Colon (tissue), 2 donors: ENCODE measurements at regions not wholly inside any gene's neighbourhood (a gene's known extent, or its start where the extent isn't known, plus 50 kb on each side); places are given as distances from the start of the nearest gene placed in this dataset.
"Not testable (repeated sequence)": the region's sequence is repeated elsewhere in the genome, so short reads cannot be mapped to it uniquely, and the experiment has no call there.

Experiments
- FAIRE-seq: peaks from 2 replicates; lab custom pipeline; 2012; peaks lifted over from hg19 to GRCh38; lab: Jason Lieb, UNC
- donor health status: control.
- donor health status: control.

- no peak for FAIRE-seq
These were observed 107.8 kb upstream of the BCL6 start for GRCh38 chr3:187852842-187853730.

GRCh38 chr3:187855131-187855530, 109.9 kb upstream of the BCL6 start:
- no peak for FAIRE-seq

GRCh38 chr3:187856555-187856954, 111.3 kb upstream of the BCL6 start:
- no peak for FAIRE-seq

- no peak for FAIRE-seq
These were observed 112.8 kb upstream of the BCL6 start for GRCh38 chr3:187858041-187858440.

GRCh38 chr3:187858711-187859110, 113.4 kb upstream of the BCL6 start:
- FAIRE-seq, result no peak

- FAIRE-seq, result not testable (repeated sequence)
These were observed 117.5 kb upstream of the BCL6 start for GRCh38 chr3:187862701-187863277.

GRCh38 chr3:187870360-187871203, 125.3 kb upstream of the BCL6 start:
- no peak for FAIRE-seq

- no peak for FAIRE-seq
These were observed 125.9 kb upstream of the BCL6 start for GRCh38 chr3:187871204-187871591.

- FAIRE-seq, result no peak
These were observed 126.6 kb upstream of the BCL6 start for GRCh38 chr3:187871848-187872247.

- no peak for FAIRE-seq
These were observed 128.6 kb upstream of the BCL6 start for GRCh38 chr3:187873843-187874242.

- no peak for FAIRE-seq
These were observed 130.6 kb upstream of the BCL6 start for GRCh38 chr3:187875863-187876262.

GRCh38 chr3:187878772-187879518, 133.7 kb upstream of the BCL6 start:
- no peak for FAIRE-seq

GRCh38 chr3:187880441-187880840, 135.2 kb upstream of the BCL6 start:
- no peak for FAIRE-seq

GRCh38 chr3:187880851-187881250, 135.6 kb upstream of the BCL6 start:
- FAIRE-seq, result no peak

- no peak for FAIRE-seq
These were observed 143.4 kb upstream of the BCL6 start for GRCh38 chr3:187888701-187889100.

GRCh38 chr3:187889106-187889505, 143.8 kb upstream of the BCL6 start:
- no peak for FAIRE-seq

- no peak for FAIRE-seq
These were observed 144.5 kb upstream of the BCL6 start for GRCh38 chr3:187889601-187890404.

GRCh38 chr3:187890405-187890752, 145.1 kb upstream of the BCL6 start:
- not testable (repeated sequence) for FAIRE-seq

GRCh38 chr3:187896646-187897045, 151.4 kb upstream of the BCL6 start:
- FAIRE-seq, result no peak

- FAIRE-seq, result no peak
These were observed 154.0 kb upstream of the BCL6 start for GRCh38 chr3:187899246-187899645.
